NCI-H2227 treated with DMSO at 0.1 percent for 48 hours (cell line): ENCODE measurements at regions not wholly inside any gene's neighbourhood (a gene's known extent, or its start where the extent isn't known, plus 50 kb on each side); places are given as distances from the start of the nearest gene placed in this dataset.

Experiments used
- DNase-seq: peaks from one replicate; lab custom pipeline; 2025; lab: John Stamatoyannopoulos, UW

DNA sequence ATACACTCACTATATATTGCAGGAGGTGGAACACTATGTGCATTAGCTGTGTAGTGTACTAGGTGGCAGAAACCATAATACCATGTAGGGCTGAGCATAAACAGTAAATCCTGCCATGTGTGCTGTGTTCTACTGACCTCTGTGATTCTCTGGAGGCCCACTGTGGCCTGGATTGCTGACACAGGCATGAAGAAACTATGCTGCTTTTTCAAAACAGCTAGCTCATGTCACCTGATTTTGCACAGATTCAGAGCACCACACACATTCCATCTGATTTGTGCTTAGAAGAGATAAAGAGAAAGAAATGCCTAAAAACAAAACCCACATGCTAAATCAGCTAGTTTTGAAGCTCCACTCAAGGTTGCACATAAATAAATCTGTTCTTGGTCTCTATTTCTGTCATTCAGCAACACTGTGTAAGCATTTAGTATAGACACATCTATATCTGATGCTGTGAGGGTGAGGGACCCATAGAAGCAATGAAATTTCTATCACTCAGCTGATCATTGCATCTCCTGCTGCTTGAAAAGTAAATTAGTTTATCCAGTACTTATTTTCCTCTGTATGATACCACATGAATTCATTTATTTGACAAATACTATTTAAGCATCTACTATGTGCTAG lies 1007.7 kb upstream of the SEMA6D start:
- no peak for DNase-seq

DNA sequence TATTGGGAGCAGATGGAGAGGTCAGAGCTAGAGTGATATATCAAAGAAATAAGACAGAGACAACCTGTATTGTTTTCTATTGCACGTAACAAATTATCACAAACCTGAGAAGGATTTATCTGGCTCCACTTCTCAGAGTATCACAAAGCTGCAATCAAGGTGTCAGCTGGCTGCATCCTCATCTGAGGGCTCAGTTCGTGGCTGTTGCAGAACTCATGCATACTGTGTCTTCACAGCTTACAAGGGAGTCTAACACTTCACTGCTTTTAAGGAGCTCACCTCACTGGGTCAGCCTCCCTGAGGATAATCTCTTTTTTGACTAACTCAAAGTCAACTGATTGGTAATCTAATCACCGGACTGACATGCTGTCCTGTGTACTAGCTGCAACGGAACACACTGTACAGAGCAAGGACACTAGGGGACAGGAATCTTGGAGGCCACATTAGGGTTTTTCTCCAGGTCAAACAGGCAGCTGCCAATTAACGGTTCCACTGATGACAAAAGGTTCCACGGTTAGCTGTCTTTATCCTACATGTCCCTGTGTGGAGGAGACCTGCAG lies 1006.8 kb upstream of the SEMA6D start:
- no peak for DNase-seq

GRCh38 chr15:46713045-46713444 lies 1004.3 kb upstream of the SEMA6D start:
- no peak for DNase-seq

DNA sequence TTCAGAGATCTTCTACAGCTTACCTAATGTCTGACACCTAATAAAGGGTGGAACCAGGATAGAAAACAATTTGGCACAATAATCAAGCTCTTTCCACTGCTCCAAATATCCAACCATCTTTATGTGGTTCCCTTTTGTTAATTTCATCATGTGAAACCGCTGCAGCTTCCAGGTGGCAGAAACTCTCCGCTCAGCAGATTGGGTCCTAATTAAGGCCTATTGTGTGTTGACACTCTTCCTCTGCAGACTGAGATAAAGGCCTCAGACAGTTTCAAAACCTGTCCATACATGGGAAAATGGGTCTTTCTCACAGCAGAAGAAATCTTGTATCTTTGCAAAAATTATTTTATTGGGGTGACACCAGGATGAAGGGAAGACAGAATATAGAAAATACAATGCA lies 1002.4 kb upstream of the SEMA6D start:
- no peak for DNase-seq

- DNase-seq = no peak
These were observed 994.0 kb upstream of the SEMA6D start for GRCh38 chr15:46723308-46723707.

- no peak for DNase-seq
These were observed 985.2 kb upstream of the SEMA6D start for GRCh38 chr15:46732060-46732459.

DNA sequence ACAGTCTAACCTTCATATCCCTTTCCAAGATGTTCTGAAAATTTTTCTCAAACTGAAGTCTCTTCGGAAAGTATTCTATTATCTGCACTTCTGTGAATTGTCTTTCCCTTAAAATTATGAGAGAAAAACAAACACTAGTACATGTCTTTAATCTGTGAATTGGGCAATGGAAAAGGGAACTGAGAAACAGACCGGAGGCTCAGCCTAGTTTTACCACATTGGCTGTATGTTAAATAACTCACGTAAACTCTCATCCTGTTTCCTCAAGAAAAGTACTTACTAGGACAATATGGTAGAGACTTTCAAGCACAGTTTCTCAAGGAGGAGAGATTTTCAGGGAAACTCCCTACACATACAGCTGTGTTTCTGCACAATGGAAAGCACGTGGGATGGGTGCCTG lies 982.2 kb upstream of the SEMA6D start:
- no peak for DNase-seq

DNA sequence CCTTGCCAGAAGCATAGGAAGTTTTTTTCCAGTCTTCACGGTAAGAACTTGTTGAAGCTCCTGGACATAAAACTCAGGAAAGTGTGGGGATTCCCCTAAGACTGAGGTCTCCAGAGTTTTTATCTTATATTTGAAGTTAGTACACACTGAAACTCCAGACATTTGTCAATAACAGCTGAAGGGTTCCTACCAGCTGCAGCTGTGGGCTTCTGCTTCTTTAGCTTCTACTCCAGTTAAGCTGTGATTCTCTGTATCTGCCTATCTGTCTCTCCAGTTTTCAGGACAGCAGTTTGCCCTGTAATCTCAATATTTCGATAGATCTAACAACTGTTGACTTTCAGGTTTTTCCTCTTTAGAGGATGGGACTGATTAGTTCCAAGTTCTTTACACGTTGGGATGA lies 966.0 kb upstream of the SEMA6D start:
- no peak for DNase-seq

DNA sequence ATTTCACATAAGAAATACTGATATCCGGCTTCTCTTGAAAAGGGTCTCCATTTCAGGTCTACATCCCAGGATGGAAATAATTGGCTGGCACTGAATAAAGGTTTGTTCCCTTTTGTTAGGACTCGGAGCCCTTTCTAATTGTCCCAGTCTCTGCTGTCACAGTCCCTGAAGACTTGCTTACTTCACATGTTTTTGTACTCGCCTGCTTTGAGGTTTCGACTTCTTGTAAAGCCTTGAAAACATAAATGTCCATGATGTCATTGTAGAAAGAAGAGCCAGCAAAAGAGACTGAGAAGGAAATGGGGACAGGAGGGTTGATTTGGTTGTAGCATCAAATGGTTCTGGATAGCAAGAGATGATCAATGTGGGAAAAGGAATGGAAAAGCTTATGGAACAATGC lies 963.4 kb upstream of the SEMA6D start:
- DNase-seq = no peak

- no peak for DNase-seq
These were observed 954.2 kb upstream of the SEMA6D start for GRCh38 chr15:46763091-46763490.

DNA sequence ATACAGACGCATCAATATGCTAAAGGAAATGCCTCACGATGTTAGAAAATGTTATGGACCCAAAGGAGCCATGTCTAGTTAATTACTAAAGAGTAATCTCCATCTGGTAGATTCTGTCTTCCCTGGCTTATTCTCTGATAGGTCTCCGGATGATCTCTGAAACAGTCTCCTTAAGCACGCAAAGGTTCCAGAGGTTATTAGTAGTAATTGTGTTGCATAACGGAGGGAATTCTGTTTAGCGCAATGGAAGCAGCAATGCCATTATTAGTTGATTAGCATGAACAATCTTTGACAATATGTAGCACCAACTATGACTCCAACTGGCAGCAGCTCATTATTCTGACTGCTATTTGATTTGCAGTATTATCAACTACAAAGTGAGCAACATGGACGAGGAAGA lies 952.5 kb upstream of the SEMA6D start:
- no peak for DNase-seq

DNA sequence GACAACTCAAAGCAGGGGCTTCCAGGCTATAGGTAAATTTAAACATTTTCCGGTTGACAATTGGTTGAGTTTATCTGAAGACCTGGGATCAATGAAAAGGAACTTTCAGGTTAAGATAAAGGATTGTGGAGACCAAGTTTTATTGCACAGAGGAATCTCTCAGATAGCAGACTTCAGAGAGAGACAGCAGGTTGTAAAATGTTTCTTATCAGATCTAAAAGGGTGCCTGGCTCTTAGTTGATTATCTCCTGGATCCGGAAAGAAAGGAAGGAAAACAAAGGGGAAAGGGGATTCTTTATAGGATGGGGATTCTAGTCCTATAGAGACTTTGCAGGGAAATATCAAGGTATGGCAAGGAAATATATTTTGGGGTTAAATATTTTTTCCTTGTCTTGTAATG lies 951.3 kb upstream of the SEMA6D start:
- DNase-seq = no peak

- DNase-seq = no peak
These were observed 949.0 kb upstream of the SEMA6D start for GRCh38 chr15:46768287-46768686.

- DNase-seq = no peak
These were observed 944.3 kb upstream of the SEMA6D start for GRCh38 chr15:46773016-46773415.

GRCh38 chr15:46778876-46779275 lies 938.4 kb upstream of the SEMA6D start:
- DNase-seq = no peak

DNA sequence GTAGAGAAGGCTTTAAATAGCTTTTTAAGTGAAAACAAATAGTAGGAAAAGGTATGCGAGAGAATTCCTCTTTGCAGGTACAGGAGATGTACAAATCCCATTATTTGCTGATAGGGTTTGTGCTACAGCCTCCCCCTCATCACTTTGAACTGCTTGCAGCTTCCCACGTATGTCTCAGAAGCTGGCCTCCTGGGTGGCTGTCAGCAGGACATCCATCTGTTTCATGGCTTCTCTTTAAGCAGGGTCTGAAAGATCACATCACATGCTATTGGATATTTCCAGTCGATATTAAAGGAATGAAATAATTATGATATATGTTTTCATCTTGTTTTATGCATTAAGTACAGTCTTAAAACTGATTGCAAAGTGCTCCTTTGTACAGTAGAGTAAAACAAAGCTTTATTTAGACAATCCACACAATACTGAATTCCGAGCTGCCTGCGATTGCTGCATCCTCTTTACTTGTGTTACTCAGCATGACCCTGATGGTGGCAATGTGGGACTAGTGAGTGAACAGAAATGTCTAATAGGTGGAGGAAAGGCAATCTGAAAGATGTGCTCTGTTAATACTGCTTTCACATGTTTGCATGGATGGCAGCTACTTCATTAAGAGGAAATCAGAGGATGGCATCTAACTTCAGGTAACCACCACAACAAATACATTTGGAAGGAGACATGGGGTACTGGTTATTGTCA lies 930.6 kb upstream of the SEMA6D start:
- DNase-seq = no peak

DNA sequence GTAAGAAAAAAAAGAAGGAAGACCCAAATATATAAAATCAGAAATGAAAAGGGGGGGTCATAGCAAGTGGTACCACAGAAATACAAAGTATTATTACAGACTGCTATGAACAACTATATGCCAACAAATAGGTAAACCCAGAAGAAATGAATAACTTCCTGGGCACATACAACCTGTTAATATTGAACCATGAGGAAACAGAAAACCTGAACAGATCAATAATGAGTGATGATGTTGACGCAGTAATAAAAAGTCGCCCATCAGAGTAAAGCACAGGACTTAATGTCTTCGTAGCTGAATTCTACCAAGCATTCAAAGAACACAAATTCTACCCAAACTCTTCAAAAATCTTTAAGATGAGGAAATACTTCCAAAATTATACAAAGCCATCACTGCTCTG lies 921.6 kb upstream of the SEMA6D start:
- no peak for DNase-seq

DNA sequence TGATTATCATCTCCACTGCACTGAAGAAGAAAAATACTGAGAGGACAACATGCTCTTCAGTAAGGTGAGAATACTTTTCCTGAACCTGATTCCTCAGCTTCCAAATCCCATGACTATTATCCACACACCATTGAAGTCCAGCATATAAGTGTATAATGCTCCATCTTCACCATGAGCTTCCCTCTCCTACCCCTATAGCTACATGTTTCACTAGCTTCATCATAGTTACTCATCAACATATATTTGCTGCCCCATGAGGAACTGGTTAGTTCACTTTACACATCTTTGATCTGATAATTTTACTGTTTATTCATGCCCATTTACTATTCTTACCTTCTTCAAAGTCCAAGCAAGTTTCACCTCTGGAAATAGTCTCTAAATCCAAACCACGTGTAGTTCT lies 908.5 kb upstream of the SEMA6D start:
- no peak for DNase-seq

GRCh38 chr15:46815240-46815639 lies 902.1 kb upstream of the SEMA6D start:
- DNase-seq = no peak

DNA sequence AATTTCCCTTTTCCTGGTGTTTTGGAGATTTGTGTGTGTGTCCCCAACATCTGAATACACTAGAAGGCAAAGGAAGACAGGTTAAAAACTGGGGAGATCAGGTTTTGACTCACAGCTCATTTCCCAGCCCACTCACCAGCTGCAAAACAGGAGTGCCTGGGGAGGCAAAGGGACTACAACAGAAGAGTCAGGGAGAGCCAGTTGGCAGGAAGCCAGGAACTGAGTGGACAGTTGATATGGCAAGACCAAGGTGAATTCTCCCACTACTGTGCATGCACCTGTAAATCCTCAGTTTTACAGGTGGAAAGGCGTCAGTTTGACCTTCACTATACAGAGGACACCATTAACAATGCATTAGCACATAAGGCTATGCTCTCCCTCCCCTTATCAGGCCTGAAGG lies 901.5 kb upstream of the SEMA6D start:
- DNase-seq = no peak

DNA sequence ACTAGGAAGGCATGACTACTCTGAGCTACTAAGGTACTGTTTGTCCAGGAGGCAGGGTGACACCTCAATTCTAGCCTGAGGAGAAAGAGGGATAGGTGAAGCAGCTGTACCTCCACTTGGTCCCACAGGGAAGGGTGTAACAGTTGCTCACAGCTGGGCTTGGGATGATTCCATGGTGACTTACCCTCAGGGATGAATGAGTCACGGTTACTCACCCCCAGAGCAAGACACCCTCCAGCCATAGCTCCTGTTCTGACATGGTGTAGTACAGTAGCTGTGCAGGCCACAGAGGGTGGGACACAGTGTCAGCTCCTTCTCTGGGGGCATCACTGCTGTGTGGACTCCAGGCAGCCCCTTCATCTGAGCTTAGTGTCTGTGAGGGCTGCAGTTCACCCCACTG lies 868.6 kb upstream of the SEMA6D start:
- no peak for DNase-seq

DNA sequence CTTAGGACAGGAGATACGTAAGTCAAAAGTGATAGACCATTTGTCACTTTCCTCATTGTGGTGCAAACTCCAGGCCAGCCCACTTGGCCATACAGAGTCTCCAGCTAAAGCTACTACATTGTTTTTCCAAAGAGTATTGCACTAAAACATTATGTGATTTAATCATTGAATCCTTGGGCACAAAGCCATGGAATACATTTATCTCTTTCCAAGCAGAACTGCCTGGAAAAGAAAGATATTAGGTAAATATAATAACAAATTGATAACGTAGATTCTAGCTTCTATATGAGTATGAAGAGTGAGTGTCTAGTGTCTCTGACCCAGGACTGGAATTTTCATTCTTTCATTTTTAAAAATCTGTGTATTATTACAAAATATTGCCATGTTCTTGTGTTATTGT lies 863.7 kb upstream of the SEMA6D start:
- no peak for DNase-seq

GRCh38 chr15:46854564-46854963 lies 862.7 kb upstream of the SEMA6D start:
- no peak for DNase-seq

DNA sequence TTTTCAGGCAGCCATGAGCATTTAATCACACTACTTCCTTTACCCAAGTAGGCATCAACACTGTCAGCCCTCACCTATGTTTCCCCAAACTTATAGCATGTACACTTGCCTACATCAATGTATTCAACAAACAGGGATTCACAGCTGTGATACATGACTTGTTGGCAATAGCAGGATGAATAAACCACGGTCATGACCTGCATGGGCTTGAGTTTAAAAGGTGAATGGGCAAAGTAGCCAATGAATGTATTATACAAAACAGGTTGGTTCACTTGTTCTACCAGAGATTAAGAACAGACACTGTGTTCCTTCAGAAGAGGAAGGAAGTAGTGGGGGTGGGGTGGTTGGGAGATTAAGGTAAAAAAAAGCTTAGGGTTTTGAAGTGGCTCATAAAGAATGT lies 861.9 kb upstream of the SEMA6D start:
- DNase-seq = no peak
